Fibroblast of skin of right biceps (primary cell): ENCODE measurements at regions not wholly inside any gene's neighbourhood (a gene's known extent, or its start where the extent isn't known, plus 50 kb on each side); places are given as distances from the start of the nearest gene placed in this dataset.
A peak's percentile ranks its signal among the peaks of the same experiment; 100 is the strongest.

ENCODE experiments used
- DNase-seq: peaks from one replicate; pipeline ENCODE4 v3.0.0-alpha.2; 2013

DNA sequence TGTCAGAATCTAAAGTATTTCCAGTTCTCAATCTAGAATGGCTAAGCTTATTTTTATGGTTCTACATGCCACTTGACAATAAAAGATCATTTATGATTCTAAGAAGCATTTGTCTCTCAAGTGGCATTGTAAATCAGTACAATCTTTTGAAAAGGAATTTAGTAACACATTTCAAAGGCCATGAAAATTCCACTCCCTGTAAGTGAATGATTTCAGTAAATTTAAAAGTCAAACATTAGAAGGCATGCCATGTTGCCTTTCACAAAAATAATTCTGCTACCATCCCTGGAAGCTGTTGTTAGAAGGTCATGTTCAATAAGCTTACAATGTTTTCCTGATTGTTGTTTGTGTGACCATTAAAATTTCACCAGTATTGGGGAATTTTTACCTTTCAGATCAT, 142.9 kb downstream of the RPIA start:
- no peak for DNase-seq

DNA sequence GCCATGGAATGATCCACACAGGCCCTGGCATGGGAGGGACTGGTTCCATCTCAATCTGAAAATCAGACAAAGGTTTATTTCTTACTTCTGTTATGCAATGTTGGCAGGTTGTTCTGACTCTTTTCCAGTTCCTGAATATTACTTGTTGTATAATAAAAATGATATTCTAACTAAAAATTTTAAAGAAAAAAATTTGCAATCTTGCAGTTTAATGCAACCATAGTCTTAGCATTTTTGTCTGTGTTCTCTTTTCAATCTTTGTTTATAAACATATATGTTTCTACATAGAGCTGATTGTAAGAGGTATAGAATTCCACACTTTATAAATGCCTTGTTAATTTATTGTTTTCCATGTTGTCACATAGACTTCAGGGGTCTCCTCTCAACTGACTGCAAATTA, 143.4 kb downstream of the RPIA start:
- no peak for DNase-seq

DNA sequence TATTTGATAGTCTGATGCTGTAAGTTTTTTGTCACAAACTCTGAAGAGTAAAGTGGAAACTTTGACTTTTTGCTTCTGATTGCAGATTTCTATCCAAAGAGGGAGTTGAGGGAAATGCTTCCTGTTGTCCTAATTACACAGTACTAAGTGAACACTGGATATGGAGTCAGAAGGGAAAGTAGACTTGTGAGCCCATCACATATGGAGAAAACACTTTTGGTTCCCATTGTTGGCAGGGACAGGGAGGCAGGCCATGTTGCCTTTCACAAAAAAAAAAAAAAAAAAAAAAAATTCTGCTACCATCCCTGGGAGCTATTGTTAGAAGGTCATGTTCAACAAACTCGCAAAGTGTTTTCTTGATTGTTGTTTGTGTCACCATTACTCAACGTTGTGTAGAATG, 144.3 kb downstream of the RPIA start:
- DNase-seq, result no peak

DNA sequence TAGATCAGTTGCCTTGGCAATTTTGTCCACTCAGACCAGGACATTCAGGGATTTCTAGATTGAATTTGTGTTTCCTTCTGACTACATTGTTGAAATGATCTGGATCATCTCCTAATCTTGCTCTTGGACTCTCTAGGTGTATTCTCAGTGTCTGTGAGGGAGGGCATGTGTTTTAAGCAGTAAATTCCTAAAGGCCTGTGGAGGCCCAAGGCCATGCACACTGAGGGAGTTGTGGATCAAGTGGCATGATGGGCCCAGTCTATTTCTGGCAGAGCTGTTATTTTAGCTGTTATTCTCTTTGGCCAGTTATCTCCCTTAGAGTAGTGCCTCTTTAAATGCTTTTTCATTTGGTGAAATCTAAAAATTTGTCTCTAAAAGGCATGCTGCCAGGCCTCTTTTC, 144.9 kb downstream of the RPIA start:
- DNase-seq, result no peak

DNA sequence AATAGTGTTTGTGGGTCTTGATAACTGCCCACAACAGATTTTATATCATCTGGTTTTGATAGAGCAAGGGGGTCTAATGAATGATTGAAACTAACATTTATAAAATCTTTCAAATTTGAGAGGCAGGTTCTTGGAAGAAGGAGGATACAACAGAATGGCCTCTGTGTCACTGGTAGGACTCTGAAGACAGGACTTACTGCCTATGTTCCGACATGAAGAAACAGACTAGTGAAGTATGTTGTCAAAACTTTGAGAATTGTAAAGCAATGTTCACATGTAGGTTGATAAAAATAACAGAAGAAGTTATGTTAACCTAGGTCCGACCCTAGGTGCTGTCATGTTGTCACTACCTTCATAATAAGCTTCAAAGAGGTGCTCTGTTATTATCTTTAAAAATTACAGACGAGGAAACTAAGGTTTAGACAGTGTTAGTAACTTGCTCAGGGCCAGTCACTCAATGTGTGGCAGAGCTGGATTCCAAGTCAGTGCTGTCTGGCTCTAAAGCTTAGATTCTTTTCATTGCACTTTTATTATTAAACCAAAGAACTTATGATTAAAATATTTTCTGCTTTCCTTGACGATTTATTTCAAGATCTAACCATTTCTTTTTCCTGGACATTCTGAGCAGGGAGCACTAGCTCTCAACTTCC, 146.2 kb downstream of the RPIA start:
- DNase-seq, result no peak

DNA sequence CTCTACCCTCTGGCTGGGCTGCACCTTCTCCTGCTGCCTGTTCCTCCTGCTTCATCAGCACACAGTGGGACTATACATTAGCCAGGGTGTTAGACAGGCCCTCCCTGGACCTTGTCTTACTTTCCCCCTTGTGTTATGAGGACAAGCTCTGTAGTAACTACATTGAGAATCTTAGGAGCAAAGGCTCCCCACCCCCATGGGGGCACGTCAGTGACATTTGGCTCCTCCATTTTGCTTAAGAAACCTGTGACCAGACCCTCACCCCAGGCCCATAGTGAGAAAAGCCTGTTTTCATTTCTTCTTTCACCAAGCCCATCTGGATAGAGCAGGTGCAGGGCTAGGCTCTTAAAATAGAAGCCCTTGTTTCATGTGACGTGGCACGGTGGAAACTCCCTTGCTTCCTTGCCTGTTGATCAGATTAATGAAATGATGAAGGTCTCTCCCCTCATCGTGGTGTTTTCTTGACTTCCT, 146.7 kb downstream of the RPIA start:
- DNase-seq, result no peak

DNA sequence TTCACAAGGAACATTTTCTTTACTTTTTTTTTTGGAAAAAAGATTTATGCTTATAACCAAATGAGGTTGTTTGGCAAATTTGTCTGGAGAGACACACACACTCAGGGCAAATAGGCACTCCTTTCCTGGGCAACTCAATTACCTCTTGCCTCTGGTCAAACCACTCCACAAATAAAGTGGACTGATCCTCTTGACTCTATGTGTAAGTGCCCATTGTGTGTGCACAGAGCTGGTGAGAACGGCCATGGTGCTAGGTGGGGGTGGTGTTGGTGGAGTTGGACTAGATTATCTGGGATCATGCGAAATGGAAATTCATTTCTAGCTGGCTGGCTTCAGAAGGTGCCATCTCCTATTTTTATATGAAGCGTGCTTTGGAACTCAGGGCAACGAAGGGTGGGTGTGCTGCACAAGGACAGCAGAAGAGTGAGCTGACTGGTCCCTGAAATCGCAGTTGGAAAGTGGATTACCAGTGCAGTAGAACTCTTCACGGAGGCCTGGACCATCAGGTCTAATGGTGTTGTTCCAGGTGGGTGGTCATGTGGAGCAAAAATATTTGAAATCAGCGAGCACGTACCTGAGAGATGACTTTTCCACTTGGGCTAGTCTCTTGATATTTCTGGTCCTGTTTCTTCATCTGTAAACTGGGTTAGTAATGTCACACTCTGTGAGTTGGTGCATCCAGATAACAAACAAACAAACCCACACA, 149.9 kb downstream of the RPIA start:
- no peak for DNase-seq

DNA sequence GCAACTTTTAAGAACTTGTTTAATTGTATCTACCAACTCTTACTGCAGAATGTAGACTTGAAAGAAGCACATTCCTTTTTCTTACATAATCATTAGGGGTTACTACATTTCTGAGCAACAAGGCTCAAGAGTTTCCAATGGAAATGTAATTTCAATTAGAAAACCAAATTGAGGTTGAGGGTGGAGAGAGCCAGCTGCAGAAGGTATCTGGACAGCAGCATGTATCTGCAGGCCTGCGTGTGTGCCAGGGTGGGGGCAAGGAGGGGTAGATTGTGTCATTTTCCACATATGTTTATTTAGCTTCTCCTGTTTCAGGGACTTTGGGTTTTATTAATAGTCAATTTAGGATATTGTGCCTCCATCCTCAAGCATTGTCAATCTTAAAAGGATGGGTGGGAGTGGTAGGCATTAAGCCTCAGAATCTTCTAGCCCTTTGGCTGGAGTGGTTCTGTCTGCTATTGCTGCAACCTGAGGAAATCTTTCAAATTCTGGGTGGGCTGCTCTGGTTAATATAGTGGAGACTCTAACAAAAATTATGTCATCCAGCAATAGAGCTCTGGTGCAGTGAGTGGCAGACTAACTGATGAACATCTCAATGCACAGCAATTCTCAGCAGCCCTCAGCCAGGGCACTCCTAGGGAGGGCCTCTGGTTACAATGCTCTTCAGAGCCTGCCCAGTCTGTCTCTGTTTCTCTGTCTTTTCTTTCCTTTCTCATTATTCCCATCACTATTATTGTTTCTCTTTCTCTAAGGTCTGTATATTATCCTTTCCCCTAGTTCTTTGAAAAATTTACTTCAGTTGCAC, 151.4 kb downstream of the RPIA start:
- DNase-seq, result no peak

DNA sequence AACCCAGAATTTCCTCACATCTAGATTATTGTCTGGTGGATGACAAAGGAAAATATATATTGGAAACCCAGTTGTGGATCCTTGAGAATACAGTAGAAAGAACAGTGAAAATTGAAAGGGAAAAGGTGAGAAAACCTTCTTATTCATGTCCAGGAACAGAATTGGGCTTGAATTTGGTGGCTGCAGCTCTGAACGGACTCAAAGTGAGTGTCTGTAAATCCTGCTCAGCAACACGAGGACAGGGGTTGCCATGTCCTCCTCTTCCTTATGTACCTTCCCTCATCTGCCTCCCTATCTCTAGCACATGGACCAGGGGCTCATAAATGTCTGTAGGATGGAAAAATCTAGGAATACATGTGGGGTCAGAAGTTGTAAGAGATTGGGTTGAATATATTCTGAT, 152.2 kb downstream of the RPIA start:
- no peak for DNase-seq

DNA sequence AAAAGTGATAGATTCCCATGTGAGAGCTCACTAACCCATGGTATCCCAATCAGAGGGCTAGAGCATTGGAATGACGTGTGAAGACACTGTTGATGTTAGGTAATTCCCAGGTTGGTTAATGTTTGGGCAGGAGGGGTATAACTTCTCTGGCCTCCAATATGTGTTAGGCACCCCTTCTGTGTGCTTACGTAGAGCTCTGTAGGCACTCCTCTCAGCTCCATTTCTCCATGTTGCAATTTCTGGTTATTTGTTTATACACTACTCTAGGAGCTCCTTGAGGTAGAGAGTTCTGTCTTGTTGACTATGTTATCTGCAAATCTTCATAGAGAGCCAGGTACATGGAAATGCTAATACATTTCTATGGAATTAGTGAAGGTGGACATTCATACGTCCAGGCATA, 153.5 kb downstream of the RPIA start:
- DNase-seq, result no peak

DNA sequence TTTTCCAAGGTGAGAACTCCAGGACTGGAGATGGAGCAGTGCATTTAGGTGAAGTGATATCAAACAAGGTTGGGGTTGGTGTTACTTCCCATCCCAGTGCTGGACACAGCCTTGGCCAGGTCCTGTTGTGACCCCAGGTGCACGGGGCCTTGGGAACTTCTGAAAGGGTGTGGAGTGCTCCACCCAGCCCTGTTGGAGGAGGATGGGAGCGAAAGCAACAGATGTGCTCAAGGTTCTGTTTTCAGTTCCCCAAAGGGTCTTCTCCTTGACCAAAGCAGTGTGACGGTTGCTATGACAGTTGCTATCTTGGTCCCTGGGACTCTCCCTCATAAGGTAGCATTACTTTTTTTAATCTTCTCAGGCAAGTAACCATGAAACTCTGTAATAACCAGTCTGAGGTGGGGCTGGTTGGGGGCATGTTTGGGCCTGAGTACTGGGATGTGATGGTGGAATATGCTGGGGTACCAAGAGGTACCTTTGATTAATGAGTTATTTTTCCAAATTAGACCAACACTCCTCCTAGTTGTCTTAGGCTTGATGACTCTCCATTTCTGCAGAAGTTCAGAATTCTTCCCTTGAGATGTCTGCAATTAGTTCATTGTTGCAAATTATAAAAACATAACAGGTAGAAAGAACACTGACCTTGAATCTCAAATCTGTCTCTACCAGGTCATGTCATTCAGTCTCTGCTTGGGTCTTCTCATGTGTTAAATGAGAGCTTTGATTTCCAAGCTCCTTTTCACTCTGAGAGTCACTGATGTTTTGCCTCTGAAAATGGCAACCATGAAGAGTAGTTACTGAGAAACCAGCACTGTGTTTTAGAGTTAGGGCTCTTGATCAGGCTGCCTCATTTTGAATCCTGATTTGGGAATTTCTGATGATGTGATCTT, 154.5 kb downstream of the RPIA start:
- DNase-seq, result no peak

DNA sequence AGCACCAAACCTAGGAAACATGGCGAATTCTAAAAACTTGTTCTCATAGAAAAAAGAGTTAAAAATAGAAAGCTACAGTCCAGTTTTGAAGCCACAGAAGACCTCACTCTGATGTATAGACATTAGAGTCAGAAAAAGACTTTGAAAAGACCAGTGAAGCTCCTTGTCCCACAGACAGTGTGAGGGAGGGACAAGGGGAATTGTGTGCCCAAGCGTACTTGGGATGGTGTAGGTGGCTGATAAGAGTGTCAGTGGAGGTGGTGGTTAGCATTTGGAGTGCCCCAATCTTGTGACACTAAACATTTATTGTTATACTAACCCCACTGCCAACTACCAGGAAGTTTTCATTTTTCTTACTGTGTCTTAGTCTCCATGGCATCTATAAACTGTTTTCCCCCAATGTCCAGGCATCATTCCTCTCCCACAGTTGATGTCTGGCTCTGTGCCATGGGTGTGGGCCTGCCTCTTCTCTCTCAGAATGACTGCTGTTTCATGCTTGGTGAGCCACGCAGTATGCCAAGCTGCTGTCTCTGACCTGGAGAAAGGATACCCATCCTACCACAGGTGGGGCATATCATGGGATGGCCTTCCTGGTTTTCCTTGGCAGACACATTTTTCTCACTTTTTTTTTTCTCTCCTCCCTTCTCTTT, 161.4 kb downstream of the RPIA start:
- DNase-seq, result no peak

DNA sequence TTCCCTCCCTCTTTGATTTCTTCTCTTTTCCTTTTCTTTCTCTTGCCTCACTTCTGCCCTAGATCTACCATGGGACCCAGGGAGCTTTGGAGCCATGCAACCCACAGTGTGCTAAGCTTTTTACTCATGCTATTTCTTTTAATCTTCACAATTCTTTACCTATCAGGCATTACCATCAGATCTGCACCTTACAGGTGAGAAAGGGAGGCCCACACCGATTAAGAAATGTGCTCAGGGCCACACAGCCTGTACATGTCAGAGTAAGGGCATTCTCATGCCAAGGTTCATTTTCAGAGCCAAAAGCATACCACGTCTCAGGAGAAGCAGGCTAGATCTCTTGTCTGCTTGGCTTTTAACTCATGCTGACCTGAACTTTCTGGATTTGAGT, 161.9 kb downstream of the RPIA start:
- no peak for DNase-seq

DNA sequence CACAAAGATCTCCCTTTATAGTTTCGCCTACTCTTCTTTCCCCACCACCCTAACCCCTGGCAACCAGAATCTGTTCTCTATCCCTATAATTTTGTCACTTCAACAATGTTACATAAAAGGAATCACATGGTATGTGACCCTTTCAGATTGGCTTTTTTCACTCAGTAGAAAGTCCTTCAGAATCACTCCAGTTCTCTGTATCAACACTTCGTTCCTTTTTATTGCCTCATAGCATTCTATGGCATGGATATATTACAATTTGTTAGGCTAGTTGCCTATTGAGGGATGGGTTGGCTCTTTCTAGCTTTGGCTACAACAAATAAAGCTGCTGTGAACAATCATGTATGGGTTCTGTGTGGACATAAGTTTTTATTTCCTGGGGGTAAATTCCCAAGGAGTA, 163.1 kb downstream of the RPIA start:
- DNase-seq, result no peak

DNA sequence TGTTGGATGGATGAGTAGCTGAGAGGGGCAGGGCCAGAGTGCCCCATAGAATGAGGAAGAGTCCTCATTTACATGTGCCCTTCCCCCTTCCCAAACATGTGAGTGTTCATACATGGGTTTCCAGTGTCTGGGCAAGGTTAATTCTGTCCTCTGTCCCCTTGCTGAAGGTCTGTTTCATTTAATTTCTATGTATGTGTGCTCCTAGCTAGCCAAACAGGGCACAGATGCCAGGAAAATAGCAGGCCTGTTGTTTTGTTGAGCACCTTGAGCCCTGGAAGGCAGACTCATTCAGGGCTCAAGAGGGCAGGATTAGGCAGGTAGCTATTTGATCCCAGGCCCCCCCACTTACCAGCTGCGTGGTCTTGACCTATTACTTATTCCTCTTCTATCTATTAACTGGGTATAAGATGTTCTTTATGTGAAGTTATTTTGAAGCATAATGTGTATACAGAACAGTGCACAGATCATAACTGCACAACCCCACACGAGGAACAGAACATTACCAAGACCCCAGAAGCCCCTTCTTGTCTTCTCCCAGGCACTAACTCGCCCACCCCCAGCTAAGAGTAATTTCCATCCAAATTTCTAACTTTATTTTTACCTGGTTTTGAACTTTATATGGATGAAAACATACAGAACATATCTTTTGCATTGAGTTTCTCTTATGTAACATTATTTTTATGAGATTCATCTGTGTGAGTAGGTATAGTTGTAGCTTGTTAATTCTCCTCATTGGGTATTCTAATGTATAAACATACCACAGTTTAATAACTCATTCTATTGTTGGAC, 164.3 kb downstream of the RPIA start:
- DNase-seq, result no peak

DNA sequence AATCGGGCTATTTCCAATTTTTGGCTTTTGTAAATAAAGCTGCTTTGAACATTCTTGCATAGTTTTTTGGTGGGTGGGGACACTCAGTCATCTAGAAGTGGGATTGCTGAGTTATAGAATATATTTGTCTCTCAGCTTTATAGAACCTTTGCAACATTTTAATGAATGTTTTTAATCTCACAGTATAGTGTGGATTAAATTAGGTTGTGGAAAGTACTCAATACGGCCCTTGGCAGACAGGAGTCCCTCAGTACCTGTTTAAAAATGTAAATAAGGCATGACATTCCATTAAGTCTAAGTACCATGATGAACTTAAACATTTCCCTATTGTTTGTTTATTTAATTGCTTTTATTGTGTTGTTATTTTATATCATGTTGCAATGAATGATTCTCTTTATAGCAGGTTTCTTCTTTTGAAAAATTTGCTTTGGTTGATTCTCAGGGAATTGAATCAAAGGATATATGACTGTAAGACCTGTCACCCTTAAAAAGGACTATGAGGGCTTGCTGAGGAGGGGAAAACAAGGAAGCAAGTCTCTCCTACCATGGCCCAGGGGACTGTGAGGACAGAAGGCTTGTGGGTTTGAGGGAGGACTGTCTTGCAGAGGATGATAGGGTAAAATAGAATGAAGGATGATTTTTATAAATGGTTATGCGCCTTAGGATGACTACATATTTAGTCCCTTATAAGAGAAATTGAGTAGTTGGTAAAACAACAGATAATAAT, 165.1 kb downstream of the RPIA start:
- DNase-seq, result no peak

DNA sequence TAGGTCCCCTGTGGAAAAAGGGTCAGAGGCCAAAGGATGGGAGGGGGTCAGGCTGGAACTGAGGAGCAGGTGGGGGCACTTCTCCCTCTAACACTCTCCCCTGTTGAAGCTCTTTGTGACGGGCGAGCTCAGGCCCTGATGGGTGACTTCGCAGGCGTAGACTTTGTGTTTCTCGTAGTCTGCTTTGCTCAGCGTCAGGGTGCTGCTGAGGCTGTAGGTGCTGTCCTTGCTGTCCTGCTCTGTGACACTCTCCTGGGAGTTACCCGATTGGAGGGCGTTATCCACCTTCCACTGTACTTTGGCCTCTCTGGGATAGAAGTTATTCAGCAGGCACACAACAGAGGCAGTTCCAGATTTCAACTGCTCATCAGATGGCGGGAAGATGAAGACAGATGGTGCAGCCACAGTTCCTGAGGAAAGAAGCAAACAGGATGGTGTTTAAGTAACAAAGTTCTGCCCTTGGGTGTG, 165.8 kb downstream of the RPIA start:
- no peak for DNase-seq

DNA sequence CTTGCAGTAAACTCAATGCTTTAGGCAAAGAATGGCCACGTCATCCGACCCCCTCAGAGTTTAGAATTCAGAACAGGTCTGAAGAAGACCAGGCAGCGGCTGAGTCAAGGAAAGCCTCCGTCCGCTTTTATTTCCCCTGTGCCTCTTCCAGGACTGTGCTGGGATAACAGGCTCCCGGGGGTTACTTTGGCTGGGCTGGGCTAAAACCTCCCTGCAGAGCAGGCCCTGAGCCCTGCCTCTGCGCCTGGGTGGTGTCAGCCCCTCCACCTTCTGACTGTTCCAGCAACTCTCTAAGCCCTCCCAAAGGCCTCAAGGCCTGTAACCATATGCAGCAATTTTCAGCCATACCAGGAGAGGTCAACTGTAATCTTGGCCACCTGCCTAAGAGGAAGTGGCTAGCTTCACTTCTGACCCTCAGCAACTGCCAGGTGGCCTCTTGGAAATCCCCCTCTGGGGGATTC, 166.5 kb downstream of the RPIA start:
- DNase-seq, result peak; percentile 2

DNA sequence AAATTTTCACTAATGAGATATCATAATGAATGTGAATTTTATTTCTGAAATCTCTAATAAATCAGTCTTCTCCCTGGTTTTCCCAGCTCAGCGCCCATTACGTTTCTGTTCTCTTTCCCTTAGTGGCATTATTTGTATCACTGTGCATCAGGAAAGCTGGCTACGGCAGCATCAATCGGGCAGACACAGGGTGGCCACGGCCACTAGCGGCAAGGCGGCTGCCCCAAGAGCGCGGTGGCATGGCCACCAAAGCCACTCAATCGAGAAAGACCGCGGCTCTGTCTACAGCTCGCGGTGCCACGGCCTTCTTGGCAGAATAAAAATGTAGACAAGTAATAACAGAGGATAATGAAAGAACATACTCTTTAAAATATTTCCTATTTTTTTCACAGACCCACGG, 168.0 kb downstream of the RPIA start:
- no peak for DNase-seq

DNA sequence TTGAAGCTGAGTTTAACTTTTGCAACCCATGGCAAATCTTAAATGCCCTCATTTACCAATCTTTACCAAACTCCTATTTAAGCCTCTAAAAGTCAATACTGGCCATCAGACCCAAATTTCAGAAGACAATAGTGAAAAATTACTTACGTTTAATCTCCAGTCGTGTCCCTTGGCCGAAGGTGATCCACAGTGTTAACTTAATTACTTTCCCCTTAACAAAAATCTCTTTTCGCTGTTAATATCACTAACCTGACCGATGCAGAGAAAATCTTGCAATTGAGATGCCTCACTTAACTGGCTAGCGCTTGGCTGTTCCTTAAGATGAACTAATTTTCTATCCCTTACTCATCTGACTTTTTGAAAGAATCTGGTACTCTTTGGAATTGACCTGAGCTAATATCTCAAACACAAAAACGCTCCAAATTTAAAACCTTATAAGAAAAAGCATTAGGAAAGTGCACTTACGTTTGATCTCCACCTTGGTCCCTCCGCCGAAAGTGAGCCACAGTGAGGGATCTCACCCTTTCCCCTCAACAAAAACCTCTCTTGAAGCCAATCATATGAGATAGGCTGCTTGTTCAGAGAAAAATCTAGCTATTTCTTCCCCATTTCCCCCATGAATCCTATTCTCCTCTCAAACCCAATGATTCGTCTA, 169.1 kb downstream of the RPIA start:
- no peak for DNase-seq
